OCI-LY7 (cell line): ENCODE measurements at regions not wholly inside any gene's neighbourhood (a gene's known extent, or its start where the extent isn't known, plus 50 kb on each side); places are given as distances from the start of the nearest gene placed in this dataset.

ENCODE experiments used
- BruUV-seq: library from RNA; stranded (reverse); fragments of 400-500 nt; replicated peaks from 2 replicates; lab custom pipeline; 2021; lab: Mats Ljungman, UMichigan
- CTCF ChIA-PET: fragments of 300-600 bp; sonication (Branson Sonifier 250); formaldehyde crosslinking; loops from one replicate; lab custom pipeline; 2022; ENCODE audit warnings: antibody characterized with exemption; ENCODE audit not compliant: unreplicated experiment; lab: Charles Lee
- POLR2A ChIA-PET: fragments of 300-600 bp; sonication (Branson Sonifier 250); formaldehyde crosslinking; loops from one replicate; lab custom pipeline; 2022; ENCODE audit warnings: antibody characterized with exemption; lab: Charles Lee
- DNase-seq: peaks from one replicate; pipeline ENCODE4 v3.0.0-alpha.2; 2015; ENCODE audit warnings: low spot score
- H2AFZ ChIP-seq: fragments of 200-600 bp; sonication (generic), shearing (Covaris generic); 2 replicates; pipeline ENCODE4 v1.6.1; 2014; ENCODE audit warnings: mild to moderate bottlenecking, antibody characterized with exemption, low read length, moderate library complexity
- H3K27ac ChIP-seq: fragments of 200-600 bp; sonication (generic); 2 replicates; pipeline ENCODE4 v1.5.1; 2014; ENCODE audit warnings: mixed run types, low read depth, mild to moderate bottlenecking, moderate library complexity, low read length, inconsistent platforms; ENCODE audit not compliant: poor library complexity, severe bottlenecking
- H3K36me3 ChIP-seq: fragments of 200-600 bp; sonication (generic); 2 replicates; pipeline ENCODE4 v1.6.1; 2014; ENCODE audit warnings: mild to moderate bottlenecking, antibody characterized with exemption, low read length, moderate library complexity, mixed read lengths; ENCODE audit not compliant: insufficient read depth
- H3K4me1 ChIP-seq: fragments of 200-600 bp; sonication (generic); 2 replicates; pipeline ENCODE4 v1.5.1; 2014; ENCODE audit warnings: mild to moderate bottlenecking, low read length; ENCODE audit not compliant: insufficient read depth, poor library complexity, severe bottlenecking
- H3K4me2 ChIP-seq: fragments of 200-600 bp; sonication (generic); 2 replicates; pipeline ENCODE4 v1.6.1; 2014; ENCODE audit warnings: mild to moderate bottlenecking, low read length
- H3K4me3 ChIP-seq: fragments of 200-600 bp; sonication (generic); 2 replicates; pipeline ENCODE4 v1.5.1; 2014; ENCODE audit warnings: mild to moderate bottlenecking, low read depth, low read length; ENCODE audit not compliant: poor library complexity, severe bottlenecking
- H3K79me2 ChIP-seq: fragments of 200-600 bp; sonication (generic); 2 replicates; pipeline ENCODE4 v1.6.1; 2016; ENCODE audit warnings: low read depth, mild to moderate bottlenecking, low read length, moderate library complexity, mixed read lengths; ENCODE audit not compliant: insufficient read depth
- H3K9me2 ChIP-seq: fragments of 200-600 bp; sonication (generic); 2 replicates; pipeline ENCODE4 v1.6.1; 2016; ENCODE audit warnings: mild to moderate bottlenecking, low read length, mixed read lengths; ENCODE audit not compliant: insufficient read depth
- H3K9me3 ChIP-seq: fragments of 200-600 bp; sonication (generic); 2 replicates; pipeline ENCODE4 v1.6.1; 2014; ENCODE audit warnings: mild to moderate bottlenecking, mixed run types, low read length, mixed read lengths
- H4K20me1 ChIP-seq: fragments of 200-600 bp; sonication (generic); 2 replicates; pipeline ENCODE4 v1.6.1; 2014; ENCODE audit warnings: mild to moderate bottlenecking, antibody characterized with exemption, low read length, moderate library complexity, mixed read lengths; ENCODE audit not compliant: insufficient read depth
- CTCF ChIP-seq: fragments of 200-600 bp; sonication (generic); conservative IDR thresholded peaks from 2 replicates; pipeline ENCODE4 v1.5.1; 2014; ENCODE audit warnings: mild to moderate bottlenecking, antibody characterized with exemption, low read length, moderate library complexity, mixed read lengths
- EZH2phosphoT487 ChIP-seq: fragments of 200-600 bp; sonication (generic); IDR thresholded peaks from 2 replicates; pipeline ENCODE4 v1.6.1; 2018; ENCODE audit warnings: low read depth, borderline replicate concordance, mild to moderate bottlenecking, mixed run types, antibody characterized with exemption, low read length, moderate library complexity, mixed read lengths
- intact Hi-C: fragments of 100-400 bp; cut with micrococcal nuclease; formaldehyde crosslinking; loops from one replicate; pipeline ENCODE4 v1.10.0; 2022; ENCODE audit not compliant: unreplicated experiment

DNA sequence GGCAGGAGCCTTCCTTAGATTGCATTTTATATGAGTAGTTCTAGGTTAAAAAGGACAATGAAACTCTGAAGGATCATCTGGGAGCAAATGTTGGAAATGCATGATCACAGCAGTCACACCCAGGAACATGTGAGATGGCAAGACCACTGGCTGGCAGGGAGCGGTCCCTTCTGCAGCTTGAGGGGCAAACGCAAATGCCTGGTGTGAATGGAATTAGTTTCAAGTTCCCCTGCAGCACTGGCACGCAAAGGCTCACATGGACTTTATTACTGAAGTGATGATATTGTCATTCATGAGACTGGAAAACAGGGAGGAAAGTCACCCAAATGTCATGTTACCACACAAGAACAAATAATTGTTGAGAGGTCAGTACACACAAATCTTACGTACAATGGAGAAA, 223.3 kb downstream of the FBXO15 start:
- H3K9me2 ChIP-seq = no peaks in the 10 kb centered on the region
- no peak overlapping the region for H3K27ac ChIP-seq
- H2AFZ ChIP-seq = no peak overlapping the region
- POLR2A ChIA-PET = no interaction called here
- H3K4me1 ChIP-seq = no peaks in the 10 kb centered on the region
- no peaks in the 10 kb centered on the region for H3K36me3 ChIP-seq
- TF ChIP-seq CTCF = no peak
- TF ChIP-seq EZH2phosphoT487 = no peak
- H3K4me2 ChIP-seq = no peak overlapping the region
- no TSS peak for BruUV-seq
- DNase-seq = no peak
- CTCF ChIA-PET = no interaction called here
- no peak overlapping the region for H3K4me3 ChIP-seq
- no peaks in the 10 kb centered on the region for H3K79me2 ChIP-seq
- H3K9me3 ChIP-seq = no peaks in the 10 kb centered on the region
- H4K20me1 ChIP-seq = no peaks in the 10 kb centered on the region
- intact Hi-C loops = no loop called here

DNA sequence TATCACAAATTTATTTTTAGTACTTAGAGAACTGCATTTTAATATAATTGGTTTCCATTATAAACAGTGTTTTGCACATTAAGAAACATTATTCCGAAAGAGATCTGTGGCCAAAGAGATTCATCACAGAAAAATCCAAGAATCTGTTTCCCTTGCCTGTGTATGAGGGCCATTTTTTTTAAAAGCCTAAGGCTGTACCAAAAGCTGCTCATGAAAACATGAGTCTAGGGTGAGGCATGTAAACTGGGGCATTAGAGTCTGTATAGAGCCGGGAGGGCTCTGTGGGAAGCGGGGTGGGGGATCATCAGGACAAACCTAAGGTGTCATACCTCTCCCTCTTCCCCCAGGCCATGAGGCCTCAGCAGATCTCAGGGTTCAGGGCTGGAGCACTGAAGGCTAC, 223.8 kb downstream of the FBXO15 start:
- Histone ChIP-seq H3K4me2 (no peak overlapping the region), H3K36me3 (no peaks in the 10 kb centered on the region), H3K4me1 (no peaks in the 10 kb centered on the region), H4K20me1 (no peaks in the 10 kb centered on the region), H2AFZ (no peak overlapping the region), H3K9me3 (no peaks in the 10 kb centered on the region), H3K9me2 (no peaks in the 10 kb centered on the region), H3K79me2 (no peaks in the 10 kb centered on the region), H3K27ac (no peak overlapping the region), H3K4me3 (no peak overlapping the region)
- intact Hi-C loops = no loop called here
- ChIA-PET CTCF (no interaction called here), POLR2A (no interaction called here)
- BruUV-seq = no TSS peak
- TF ChIP-seq EZH2phosphoT487 (no peak), CTCF (no peak)
- DNase-seq = no peak

DNA sequence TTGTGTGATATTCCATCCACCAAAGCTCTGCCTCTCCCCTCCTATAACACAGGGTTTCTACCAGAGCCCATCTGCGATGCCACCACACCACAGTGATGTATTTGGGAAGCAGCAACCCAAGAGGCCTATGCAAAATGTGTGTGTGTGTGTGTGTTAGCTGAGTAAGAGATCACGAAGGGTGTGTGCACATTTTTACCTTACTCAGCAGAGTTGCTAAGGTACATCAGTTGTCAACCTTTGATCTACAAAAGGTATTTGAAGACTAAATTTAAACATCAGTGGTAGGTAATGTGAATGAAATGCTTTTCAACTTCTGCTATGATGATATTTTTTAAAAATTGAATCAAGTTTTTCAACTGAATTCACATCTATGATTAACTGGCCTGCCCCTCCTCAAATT, 227.6 kb downstream of the FBXO15 start:
- Histone ChIP-seq H3K4me1 (no peaks in the 10 kb centered on the region), H3K9me2 (no peaks in the 10 kb centered on the region), H3K36me3 (no peaks in the 10 kb centered on the region), H3K4me3 (no peak overlapping the region), H3K9me3 (no peaks in the 10 kb centered on the region), H3K79me2 (no peaks in the 10 kb centered on the region), H4K20me1 (no peaks in the 10 kb centered on the region), H3K27ac (no peak overlapping the region), H3K4me2 (no peak overlapping the region), H2AFZ (no peak overlapping the region)
- no peak for DNase-seq
- POLR2A ChIA-PET = interaction anchor here (0.7 kb wide), 1 partner anchor 36 kb away, joined by 3 read pairs; no protein-coding TSS in a partner anchor
- BruUV-seq = no TSS peak
- TF ChIP-seq EZH2phosphoT487 (no peak), CTCF (no peak)
- intact Hi-C loops = no loop called here
- CTCF ChIA-PET = no interaction called here
